NCI-H2081 (cell line): ENCODE measurements at regions not wholly inside any gene's neighbourhood (a gene's known extent, or its start where the extent isn't known, plus 50 kb on each side); places are given as distances from the start of the nearest gene placed in this dataset.
"Not testable (repeated sequence)": the region's sequence is repeated elsewhere in the genome, so short reads cannot be mapped to it uniquely, and the experiment has no call there.

Experiments
- DNase-seq, 2 experiments: peaks; one replicate each; lab custom pipeline; 2025; lab: John Stamatoyannopoulos, UW

GRCh38 chr16:61002479-61003204 is 1033.6 kb downstream of the CDH8 start:
- DNase-seq, result peak; percentile 19 to 75

- no peak for DNase-seq
Measured at GRCh38 chr16:60991886-60992285, 1044.4 kb downstream of the CDH8 start.

- DNase-seq, result no peak
Measured at GRCh38 chr16:60989592-60989991, 1046.6 kb downstream of the CDH8 start.

- no peak for DNase-seq
Measured at GRCh38 chr16:60979119-60979518, 1057.1 kb downstream of the CDH8 start.

- no peak for DNase-seq
Measured at GRCh38 chr16:60949800-60950199, 1086.4 kb downstream of the CDH8 start.

GRCh38 chr16:60945225-60945624 is 1091.0 kb downstream of the CDH8 start:
- DNase-seq, result no peak

GRCh38 chr16:60936189-60936588 is 1100.0 kb downstream of the CDH8 start:
- not testable (repeated sequence) for DNase-seq

GRCh38 chr16:60932600-60932999 is 1103.6 kb downstream of the CDH8 start:
- DNase-seq, result no peak

- DNase-seq, result no peak
Measured at GRCh38 chr16:60930291-60930690, 1105.9 kb downstream of the CDH8 start.

GRCh38 chr16:60922920-60923319 is 1113.3 kb downstream of the CDH8 start:
- no peak for DNase-seq

- DNase-seq, result no peak
Measured at GRCh38 chr16:60914334-60914733, 1121.9 kb downstream of the CDH8 start.

- no peak for DNase-seq
Measured at GRCh38 chr16:60907645-60908044, 1128.6 kb downstream of the CDH8 start.

GRCh38 chr16:60905811-60906210 is 1130.4 kb downstream of the CDH8 start:
- no peak for DNase-seq

- DNase-seq, result no peak
Measured at GRCh38 chr16:60902114-60902513, 1134.1 kb downstream of the CDH8 start.

GRCh38 chr16:60882816-60883215 is 1153.4 kb downstream of the CDH8 start:
- no peak for DNase-seq

- DNase-seq, result no peak
Measured at GRCh38 chr16:60852635-60853034, 1183.6 kb downstream of the CDH8 start.

GRCh38 chr16:60821661-60822060 is 1214.6 kb downstream of the CDH8 start:
- no peak for DNase-seq

- no peak for DNase-seq
Measured at GRCh38 chr16:60820361-60820760, 1215.9 kb downstream of the CDH8 start.

- DNase-seq, result no peak
Measured at GRCh38 chr16:60818465-60818864, 1217.8 kb downstream of the CDH8 start.

- DNase-seq, result no peak
Measured at GRCh38 chr16:60816461-60816860, 1219.8 kb downstream of the CDH8 start.

- no peak for DNase-seq
Measured at GRCh38 chr16:60815865-60816264, 1220.4 kb downstream of the CDH8 start.

GRCh38 chr16:60815033-60815432 is 1221.2 kb downstream of the CDH8 start:
- DNase-seq, result no peak

- DNase-seq, result no peak
Measured at GRCh38 chr16:60811657-60812056, 1224.6 kb downstream of the CDH8 start.

- DNase-seq, result no peak
Measured at GRCh38 chr16:60811051-60811608, 1225.1 kb downstream of the CDH8 start.
